Suprapubic skin (tissue), 4 donors: ENCODE measurements at regions not wholly inside any gene's neighbourhood (a gene's known extent, or its start where the extent isn't known, plus 50 kb on each side); places are given as distances from the start of the nearest gene placed in this dataset.

Source experiments
- CTCF ChIP-seq, 2 donors: fragments of 200-600 bp in 1 of 2; fragments of 450-650 bp in 1 of 2; sonication (generic) in 1 of 2; IDR thresholded peaks; one replicate each; pipeline ENCODE4 v1.5.1; 2016 to 2019; ENCODE audit warnings: antibody characterized with exemption in 2 of 2, mild to moderate bottlenecking in 1 of 2, moderate library complexity in 1 of 2
- EP300 ChIP-seq: sonication (generic); formaldehyde crosslinking; IDR thresholded peaks from one replicate; pipeline ENCODE4 v1.6.1; 2017; ENCODE audit warnings: antibody characterized with exemption
- POLR2AphosphoS5 ChIP-seq, 3 donors: sonication (generic); formaldehyde crosslinking; IDR thresholded peaks; one replicate each; pipeline ENCODE4 v1.6.1; 2017; ENCODE audit warnings: antibody characterized with exemption in 3 of 3

DNA sequence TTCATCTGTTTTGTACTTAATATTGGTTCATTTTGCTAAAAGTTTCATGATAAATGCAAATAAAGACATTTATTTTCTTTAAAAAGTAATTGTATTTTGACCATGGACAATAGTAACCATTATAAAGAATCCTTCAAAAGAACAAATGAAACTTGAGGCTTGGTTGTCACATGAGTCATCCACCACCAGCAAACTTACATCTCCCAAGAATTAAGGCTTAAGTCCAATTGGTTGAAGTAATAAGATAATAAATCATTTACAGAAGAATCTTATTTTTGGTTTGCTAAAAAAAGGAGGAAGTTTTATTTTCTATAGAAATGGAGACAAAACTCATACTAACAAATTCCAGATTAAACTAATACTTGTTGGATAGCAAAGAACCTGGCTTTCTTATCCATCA is 84.8 kb upstream of the KITLG start:
- TF ChIP-seq POLR2AphosphoS5 (IDR thresholded peaks at IDR 0.05) (no peak), CTCF (IDR thresholded peaks at IDR 0.05) (no peak), EP300 (no peak)
